Kidney (tissue), 13 donors: ENCODE measurements at regions not wholly inside any gene's neighbourhood (a gene's known extent, or its start where the extent isn't known, plus 50 kb on each side); places are given as distances from the start of the nearest gene placed in this dataset.

Source experiments
- DNase-seq, 5 donors: peaks; one replicate each; pipeline ENCODE4 v3.0.0-alpha.2; 2013 to 2020
- FAIRE-seq: peaks from 2 replicates; lab custom pipeline; 2012; peaks lifted over from hg19 to GRCh38; lab: Jason Lieb, UNC
- H3K27ac ChIP-seq, 2 donors: one replicate each; pipeline ENCODE4 v1.7.0; 2013; ENCODE audit warnings: low read depth in 2 of 2, low read length in 2 of 2, inconsistent platforms in 1 of 2
- H3K27me3 ChIP-seq: one replicate; pipeline ENCODE4 v1.7.1; 2013; ENCODE audit warnings: low read length, inconsistent platforms; ENCODE audit not compliant: control insufficient read depth, insufficient read depth
- H3K36me3 ChIP-seq, 3 donors: one replicate each; pipeline versions ENCODE4 v1.7.0 to v1.7.1; 2013; ENCODE audit warnings: low read length in 3 of 3, control low read depth in 1 of 3, inconsistent platforms in 1 of 3; ENCODE audit not compliant: insufficient read depth in 3 of 3, control insufficient read depth in 2 of 3
- H3K4me1 ChIP-seq, 3 donors: one replicate each; pipeline versions ENCODE4 v1.7.0 to v1.7.1; 2013; ENCODE audit warnings: low read length in 3 of 3, inconsistent platforms in 1 of 3, low read depth in 1 of 3; ENCODE audit not compliant: control insufficient read depth in 2 of 3, insufficient read depth in 2 of 3
- H3K4me3 ChIP-seq, 3 donors: one replicate each; pipeline versions ENCODE4 v1.7.0 to v1.8.1; 2013; ENCODE audit warnings: low read length in 3 of 3, control low read depth in 1 of 3, inconsistent platforms in 1 of 3
- H3K9ac ChIP-seq, 3 donors: one replicate each; pipeline versions ENCODE4 v1.7.0 to v1.7.1; 2013; ENCODE audit warnings: low read length in 3 of 3, control low read depth in 1 of 3, inconsistent platforms in 1 of 3
- H3K9me3 ChIP-seq, 3 donors: one replicate each; pipeline versions ENCODE4 v1.7.0 to v1.7.1; 2013; ENCODE audit warnings: low read length in 3 of 3, control low read depth in 1 of 3, inconsistent platforms in 1 of 3; ENCODE audit not compliant: control insufficient read depth in 2 of 3, insufficient read depth in 1 of 3
- intact Hi-C: fragments of 100-400 bp; cut with DNase I; formaldehyde crosslinking; loops from one replicate; pipeline ENCODE4 v1.11.1; 2022
- TF ChIP-seq, protein P1 (sequence below): IDR thresholded peaks from 3 replicates; pipeline ENCODE4 v1.5.1; 2012; ENCODE audit warnings: mild to moderate bottlenecking, moderate library complexity, borderline replicate concordance; ENCODE audit not compliant: insufficient read depth; ENCODE audit errors: extremely low read depth
- donor health status: control.
- donor health status: control.
- donor health status: control.
- donor health status: control.
- donor health status: control.
- donor health status: DM: yes; HTN: yes; CAD: no.
- donor health status: Normal renal cell carcinoma (clear cell type).

DNA sequence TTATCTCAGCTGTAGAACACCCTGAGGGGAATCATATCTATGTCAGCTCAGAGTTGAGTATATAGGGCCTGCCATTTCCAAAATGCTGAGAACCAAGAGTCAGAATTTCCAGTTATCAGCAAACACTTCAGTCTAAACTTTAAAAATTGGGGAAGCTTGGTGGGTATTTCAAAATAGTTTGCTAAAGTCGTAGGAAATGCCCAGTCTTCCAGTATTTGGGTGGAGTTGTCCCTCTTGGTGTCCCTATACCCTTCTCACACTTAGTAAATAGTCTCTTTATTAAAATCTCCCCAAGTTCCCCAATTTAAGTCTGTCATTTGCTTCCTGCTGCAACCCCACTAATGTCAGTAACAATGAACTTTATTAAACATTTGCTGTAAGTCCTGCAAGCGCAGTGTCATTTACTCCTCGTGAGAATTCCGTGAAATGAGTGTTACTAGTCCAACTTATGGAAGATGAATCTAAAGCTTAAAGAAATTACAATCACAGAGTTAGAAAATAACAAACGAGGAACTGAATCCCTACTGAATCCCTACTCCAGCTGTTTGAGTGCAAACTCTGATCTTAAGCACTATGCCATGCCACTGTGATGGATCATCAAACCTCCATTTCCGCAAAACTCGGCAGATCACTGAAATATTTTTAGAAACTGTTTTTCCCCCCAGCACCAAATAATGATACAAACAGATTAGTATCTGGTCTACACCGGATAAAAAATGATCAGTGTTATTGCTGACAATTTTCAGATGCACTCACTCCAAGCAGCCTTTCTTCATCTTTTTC, 341.7 kb upstream of the PROK2 start:
- FAIRE-seq (no peak), DNase-seq (no peak)
- Histone ChIP-seq H3K36me3 (no peaks in the 10 kb centered on the region), H3K9me3 (peaks cover 0 to 5% (median 0%) of the 10 kb centered on the region in 3 donors), H3K27ac (no peak overlapping the region), H3K9ac (no peak overlapping the region), H3K4me3 (no peak overlapping the region), H3K27me3 (no peaks in the 10 kb centered on the region), H3K4me1 (no peaks in the 10 kb centered on the region)
- TF ChIP-seq, protein P1, sequence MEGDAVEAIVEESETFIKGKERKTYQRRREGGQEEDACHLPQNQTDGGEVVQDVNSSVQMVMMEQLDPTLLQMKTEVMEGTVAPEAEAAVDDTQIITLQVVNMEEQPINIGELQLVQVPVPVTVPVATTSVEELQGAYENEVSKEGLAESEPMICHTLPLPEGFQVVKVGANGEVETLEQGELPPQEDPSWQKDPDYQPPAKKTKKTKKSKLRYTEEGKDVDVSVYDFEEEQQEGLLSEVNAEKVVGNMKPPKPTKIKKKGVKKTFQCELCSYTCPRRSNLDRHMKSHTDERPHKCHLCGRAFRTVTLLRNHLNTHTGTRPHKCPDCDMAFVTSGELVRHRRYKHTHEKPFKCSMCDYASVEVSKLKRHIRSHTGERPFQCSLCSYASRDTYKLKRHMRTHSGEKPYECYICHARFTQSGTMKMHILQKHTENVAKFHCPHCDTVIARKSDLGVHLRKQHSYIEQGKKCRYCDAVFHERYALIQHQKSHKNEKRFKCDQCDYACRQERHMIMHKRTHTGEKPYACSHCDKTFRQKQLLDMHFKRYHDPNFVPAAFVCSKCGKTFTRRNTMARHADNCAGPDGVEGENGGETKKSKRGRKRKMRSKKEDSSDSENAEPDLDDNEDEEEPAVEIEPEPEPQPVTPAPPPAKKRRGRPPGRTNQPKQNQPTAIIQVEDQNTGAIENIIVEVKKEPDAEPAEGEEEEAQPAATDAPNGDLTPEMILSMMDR, result no peak
- intact Hi-C loops, result no loop called here

- H3K4me3 ChIP-seq, result no peak overlapping the region
- FAIRE-seq, result no peak
- no peak overlapping the region for H3K27ac ChIP-seq
- no peak overlapping the region for H3K9ac ChIP-seq
- TF ChIP-seq, protein P1, result no peak
- no peaks in the 10 kb centered on the region for H3K9me3 ChIP-seq
- DNase-seq, result peak in 1 of 5 donors; percentile 40
- H3K27me3 ChIP-seq, result no peaks in the 10 kb centered on the region
- H3K36me3 ChIP-seq, result no peaks in the 10 kb centered on the region
- intact Hi-C loops, result no loop called here
- H3K4me1 ChIP-seq, result no peaks in the 10 kb centered on the region
Measured at GRCh38 chr3:72123908-72124441, 339.0 kb upstream of the PROK2 start.

- H3K36me3 ChIP-seq, result no peaks in the 10 kb centered on the region
- DNase-seq (no peak), FAIRE-seq (no peak)
- no peaks in the 10 kb centered on the region for H3K27me3 ChIP-seq
- intact Hi-C loops, result no loop called here
- TF ChIP-seq, protein P1, result no peak
- no peak overlapping the region for H3K4me3 ChIP-seq
- H3K9me3 ChIP-seq, result no peaks in the 10 kb centered on the region
- H3K4me1 ChIP-seq, result no peaks in the 10 kb centered on the region
- no peak overlapping the region for H3K27ac ChIP-seq
- no peak overlapping the region for H3K9ac ChIP-seq
Measured at GRCh38 chr3:72120806-72121778, 336.1 kb upstream of the PROK2 start.
